NCI-H345 (cell line): ENCODE measurements at regions not wholly inside any gene's neighbourhood (a gene's known extent, or its start where the extent isn't known, plus 50 kb on each side); places are given as distances from the start of the nearest gene placed in this dataset.
"Not testable (repeated sequence)": the region's sequence is repeated elsewhere in the genome, so short reads cannot be mapped to it uniquely, and the experiment has no call there.

Experiments used
- DNase-seq: peaks from one replicate; lab custom pipeline; 2025; lab: John Stamatoyannopoulos, UW

- DNase-seq: no peak
These were observed 282.8 kb upstream of the TNC start for GRCh38 chr9:115400796-115401195.

- no peak for DNase-seq
These were observed 283.9 kb upstream of the TNC start for GRCh38 chr9:115401756-115402327.

- no peak for DNase-seq
These were observed 285.8 kb upstream of the TNC start for GRCh38 chr9:115403753-115404152.

- no peak for DNase-seq
These were observed 286.4 kb upstream of the TNC start for GRCh38 chr9:115404311-115404710.

GRCh38 chr9:115411516-115411915, 293.6 kb upstream of the TNC start:
- DNase-seq: no peak

- DNase-seq: no peak
These were observed 294.1 kb upstream of the TNC start for GRCh38 chr9:115411993-115412452.

GRCh38 chr9:115412656-115413055, 294.7 kb upstream of the TNC start:
- no peak for DNase-seq

- no peak for DNase-seq
These were observed 295.3 kb upstream of the TNC start for GRCh38 chr9:115413304-115413703.

- DNase-seq: no peak
These were observed 295.9 kb upstream of the TNC start for GRCh38 chr9:115413766-115414382.

GRCh38 chr9:115414561-115414960, 296.6 kb upstream of the TNC start:
- no peak for DNase-seq

GRCh38 chr9:115415450-115415849, 297.5 kb upstream of the TNC start:
- DNase-seq: no peak

- no peak for DNase-seq
These were observed 298.3 kb upstream of the TNC start for GRCh38 chr9:115416299-115416698.

- DNase-seq: not testable (repeated sequence)
These were observed 300.2 kb upstream of the TNC start for GRCh38 chr9:115418181-115418580.

- DNase-seq: no peak
These were observed 305.0 kb upstream of the TNC start for GRCh38 chr9:115422932-115423440.

GRCh38 chr9:115423646-115424045, 305.7 kb upstream of the TNC start:
- no peak for DNase-seq

GRCh38 chr9:115425601-115426000, 307.6 kb upstream of the TNC start:
- no peak for DNase-seq

GRCh38 chr9:115437418-115437817, 319.5 kb upstream of the TNC start:
- no peak for DNase-seq

GRCh38 chr9:115439641-115440040, 321.7 kb upstream of the TNC start:
- no peak for DNase-seq

- no peak for DNase-seq
These were observed 324.1 kb upstream of the TNC start for GRCh38 chr9:115442054-115442453.

GRCh38 chr9:115443890-115444289, 325.9 kb upstream of the TNC start:
- DNase-seq: no peak

GRCh38 chr9:115444959-115445358, 327.0 kb upstream of the TNC start:
- DNase-seq: peak; percentile 24

GRCh38 chr9:115445655-115446054, 327.7 kb upstream of the TNC start:
- DNase-seq: no peak

- DNase-seq: no peak
These were observed 338.6 kb upstream of the TNC start for GRCh38 chr9:115456515-115456914.

- no peak for DNase-seq
These were observed 343.3 kb upstream of the TNC start for GRCh38 chr9:115461280-115461679.
